Erythroblast (primary cell): ENCODE measurements at regions not wholly inside any gene's neighbourhood (a gene's known extent, or its start where the extent isn't known, plus 50 kb on each side); places are given as distances from the start of the nearest gene placed in this dataset.

ENCODE experiments used
- GATA1 ChIP-seq: IDR thresholded peaks from 2 replicates; pipeline ENCODE4 v1.6.1; 2011; ENCODE audit warnings: low read depth, mild to moderate bottlenecking, control low read depth, low read length, moderate library complexity
- POLR2A ChIP-seq: IDR thresholded peaks from 2 replicates; pipeline ENCODE4 v1.6.1; 2011; ENCODE audit warnings: mild to moderate bottlenecking, low read length

GRCh38 chr2:221144909-221145308 lies 427.2 kb downstream of the EPHA4 start:
- TF ChIP-seq POLR2A (no peak), GATA1 (no peak)
